GM12878 (cell line): ENCODE measurements at regions not wholly inside any gene's neighbourhood (a gene's known extent, or its start where the extent isn't known, plus 50 kb on each side); places are given as distances from the start of the nearest gene placed in this dataset.

Source experiments
- ATAC-seq: fragments of 200-7000 bp; cut with Tn5 transposase; 3 replicates; pipeline ENCODE4 v1.9.1; 2020; ENCODE audit warnings: mild to moderate bottlenecking, moderate library complexity
- BruUV-seq: library from RNA; stranded (reverse); fragments of 400-500 nt; replicated peaks from 2 replicates; lab custom pipeline; 2021; lab: Mats Ljungman, UMichigan
- CTCF ChIA-PET: fragments of 300-600 bp; sonication (Branson Sonifier 250); formaldehyde crosslinking; extraction: SDS; loops from one replicate; lab custom pipeline; 2021; ENCODE audit warnings: inconsistent platforms; lab: Yijun Ruan, JAX
- POLR2A ChIA-PET: fragments of 350-600 bp; formaldehyde crosslinking; extraction: SDS; loops from one replicate; lab custom pipeline; 2021; ENCODE audit warnings: inconsistent platforms; lab: Charles Lee
- RAD21 ChIA-PET: fragments of 300-600 bp; sonication (Branson Sonifier 250); formaldehyde crosslinking; loops from one replicate; lab custom pipeline; 2023; ENCODE audit warnings: antibody characterized with exemption; ENCODE audit not compliant: unreplicated experiment; lab: Charles Lee
- SMC1A ChIA-PET: fragments of 300-600 bp; sonication (Branson Sonifier 250); formaldehyde crosslinking; loops from one replicate; lab custom pipeline; 2023; ENCODE audit not compliant: unreplicated experiment, uncharacterized antibody; lab: Charles Lee
- DNase-seq: peaks from one replicate; pipeline ENCODE4 v3.0.0-alpha.2; 2011; ENCODE audit warnings: low read depth, low spot score
- FAIRE-seq: peaks from 3 replicates; lab custom pipeline; 2011; peaks lifted over from hg19 to GRCh38; lab: Jason Lieb, UNC
- H2AFZ ChIP-seq: 2 replicates; pipeline ENCODE4 v1.6.0; 2011; ENCODE audit warnings: low read depth, low read length, control low read depth; ENCODE audit not compliant: control insufficient read depth
- H3K27ac ChIP-seq: 2 replicates; pipeline ENCODE4 v1.5.1; 2011; ENCODE audit warnings: control low read depth; ENCODE audit not compliant: control insufficient read depth, insufficient read depth
- H3K27me3 ChIP-seq, 2 experiments: replicated peaks in 1 of 2; 2 replicates each; pipeline versions ENCODE4 v1.6.0 to v1.6.1; 2011; ENCODE audit warnings: low read length in 1 of 2; ENCODE audit not compliant: control insufficient read depth in 2 of 2, insufficient read depth in 2 of 2
- H3K36me3 ChIP-seq, 2 experiments: 2 replicates each; pipeline ENCODE4 v1.5.1; 2011; ENCODE audit warnings: low read length in 1 of 2; ENCODE audit not compliant: control insufficient read depth in 2 of 2, insufficient read depth in 2 of 2
- H3K4me1 ChIP-seq: 2 replicates; pipeline ENCODE4 v1.6.1; 2011; ENCODE audit warnings: mild to moderate bottlenecking, low read length, moderate library complexity, mixed read lengths; ENCODE audit not compliant: control insufficient read depth, insufficient read depth
- H3K4me2 ChIP-seq: 2 replicates; pipeline ENCODE4 v1.6.0; 2011; ENCODE audit warnings: control low read depth; ENCODE audit not compliant: control insufficient read depth, insufficient read depth
- H3K4me3 ChIP-seq: fragments of 200-600 bp; sonication (generic); 2 replicates; pipeline ENCODE4 v1.5.1; 2016
- H3K79me2 ChIP-seq: 2 replicates; pipeline ENCODE4 v1.6.0; 2011; ENCODE audit warnings: low read length; ENCODE audit not compliant: control insufficient read depth, insufficient read depth
- H3K9ac ChIP-seq: 2 replicates; pipeline ENCODE4 v1.8.0; 2011; ENCODE audit warnings: low read length, control low read depth, mixed read lengths; ENCODE audit not compliant: control insufficient read depth, insufficient read depth
- H3K9me3 ChIP-seq: replicated peaks from 3 replicates; pipeline ENCODE4 v1.5.1; 2011; ENCODE audit warnings: mild to moderate bottlenecking, low read length; ENCODE audit not compliant: control insufficient read depth, insufficient read depth
- H4K20me1 ChIP-seq: 2 replicates; pipeline ENCODE4 v1.6.0; 2011; ENCODE audit not compliant: control insufficient read depth, insufficient read depth
- CEBPZ ChIP-seq: fragments of 150-350 bp; IDR thresholded peaks from 2 replicates; pipeline ENCODE4 v1.6.1; 2016; ENCODE audit warnings: low read depth, low read length
- CREM ChIP-seq: IDR thresholded peaks from 2 replicates; pipeline ENCODE4 v1.6.1; 2014; ENCODE audit warnings: antibody characterized with exemption, low read depth
- MTA2 ChIP-seq: fragments of 450-650 bp; IDR thresholded peaks from 2 replicates; pipeline ENCODE4 v1.6.1; 2016; ENCODE audit warnings: low read depth, mild to moderate bottlenecking, moderate library complexity
- PAX8 ChIP-seq: fragments of 450-650 bp; IDR thresholded peaks from 2 replicates; pipeline ENCODE4 v1.6.1; 2017; ENCODE audit warnings: mild to moderate bottlenecking, moderate library complexity
- POLR2A ChIP-seq: IDR thresholded peaks from 2 replicates; pipeline ENCODE4 v1.6.1; 2011; ENCODE audit warnings: low read depth, mild to moderate bottlenecking, low read length
- RBBP5 ChIP-seq: fragments of 200-600 bp; sonication (generic); conservative IDR thresholded peaks from 2 replicates; pipeline ENCODE4 v1.6.1; 2016
- STAT3 ChIP-seq: IDR thresholded peaks from 2 replicates; pipeline ENCODE4 v1.6.1; 2011; ENCODE audit warnings: low read depth, low read length, improper control_type of control experiment
- in situ Hi-C: fragments of 300-500 bp; cut with MboI; formaldehyde crosslinking; loops from 9 replicates; pipeline ENCODE4 v1.14.3; 2018; ENCODE audit warnings: mixed read lengths
- intact Hi-C: fragments of 100-400 bp; cut with micrococcal nuclease; formaldehyde crosslinking; loops from one replicate; pipeline ENCODE4 v1.14.2; 2022; ENCODE audit not compliant: unreplicated experiment

- Histone ChIP-seq H3K4me1 (no peaks in the 10 kb centered on the region), H3K27me3 (no peaks in the 10 kb centered on the region), H3K27ac (no peak overlapping the region), H3K9ac (no peak overlapping the region), H3K4me2 (no peak overlapping the region), H2AFZ (no peak overlapping the region), H3K4me3 (no peak overlapping the region), H4K20me1 (no peaks in the 10 kb centered on the region), H3K9me3 (no peaks in the 10 kb centered on the region), H3K79me2 (no peaks in the 10 kb centered on the region), H3K36me3 (no peaks in the 10 kb centered on the region)
- FAIRE-seq (no peak), DNase-seq (no peak), ATAC-seq (no peak)
- POLR2A ChIA-PET: no interaction called here
- RAD21 ChIA-PET: no interaction called here
- intact Hi-C loops (no loop called here), in situ Hi-C loops (no loop called here)
- no peak for TF ChIP-seq POLR2A
- TF ChIP-seq MTA2: no peak
- no peak for TF ChIP-seq STAT3
- TF ChIP-seq RBBP5: no peak
- no peak for TF ChIP-seq PAX8
- TF ChIP-seq CEBPZ: no peak
- no peak for TF ChIP-seq CREM
- BruUV-seq: no TSS peak
- CTCF ChIA-PET: no interaction called here
- SMC1A ChIA-PET: interaction anchor here (0.9 kb wide), 1 partner anchor 20 kb away, joined by 4 read pairs; no protein-coding TSS in a partner anchor
Measured at GRCh38 chr14:82385048-82385447, 851.4 kb upstream of the SEL1L start.
